Trophoblast cell (in vitro differentiated cells and primary cell): ENCODE measurements at regions not wholly inside any gene's neighbourhood (a gene's known extent, or its start where the extent isn't known, plus 50 kb on each side); places are given as distances from the start of the nearest gene placed in this dataset.

Experiments used
- DNase-seq, 2 donors: peaks; one replicate each; pipeline ENCODE4 v3.0.0-alpha.2; 2016
- H2AFZ ChIP-seq: 2 replicates; pipeline ENCODE4 v1.6.1; 2013; ENCODE audit warnings: low read length, moderate library complexity, mild to moderate bottlenecking; ENCODE audit not compliant: insufficient read depth, poor library complexity
- H2AK5ac ChIP-seq: 2 replicates; pipeline ENCODE4 v1.6.1; 2013; ENCODE audit warnings: mild to moderate bottlenecking, low read length
- H2BK120ac ChIP-seq: 2 replicates; pipeline ENCODE4 v1.6.1; 2013; ENCODE audit warnings: low read length, mild to moderate bottlenecking, moderate library complexity; ENCODE audit not compliant: insufficient read depth, poor library complexity
- H2BK12ac ChIP-seq: 2 replicates; pipeline ENCODE4 v1.6.1; 2013; ENCODE audit warnings: mild to moderate bottlenecking, low read length, moderate library complexity
- H2BK5ac ChIP-seq: 2 replicates; pipeline ENCODE4 v1.6.1; 2013; ENCODE audit warnings: low read length, low read depth, moderate library complexity, mild to moderate bottlenecking; ENCODE audit not compliant: poor library complexity
- H3K14ac ChIP-seq: 2 replicates; pipeline ENCODE4 v1.6.1; 2013; ENCODE audit warnings: mild to moderate bottlenecking, low read length
- H3K18ac ChIP-seq: 2 replicates; pipeline ENCODE4 v1.6.1; 2013; ENCODE audit warnings: mild to moderate bottlenecking, low read length
- H3K23ac ChIP-seq: 2 replicates; pipeline ENCODE4 v1.6.1; 2013; ENCODE audit warnings: low read length
- H3K27ac ChIP-seq: 2 replicates; pipeline ENCODE4 v1.5.1; 2013; ENCODE audit warnings: low read depth, mild to moderate bottlenecking, inconsistent platforms, low read length, moderate library complexity
- H3K27me3 ChIP-seq: 2 replicates; pipeline ENCODE4 v1.6.1; 2013; ENCODE audit warnings: inconsistent platforms, mild to moderate bottlenecking, low read length, moderate library complexity; ENCODE audit not compliant: insufficient read depth
- H3K36me3 ChIP-seq, 2 experiments: 1 replicate in 1 of 2; 2 replicates in 1 of 2; pipeline ENCODE4 v1.6.1; 2013; ENCODE audit warnings: low read length in 2 of 2, mild to moderate bottlenecking in 2 of 2, moderate library complexity in 1 of 2; ENCODE audit not compliant: insufficient read depth in 2 of 2, control insufficient read depth in 1 of 2
- H3K4ac ChIP-seq: 2 replicates; pipeline ENCODE4 v1.6.1; 2013; ENCODE audit warnings: low read depth, mild to moderate bottlenecking, low read length, moderate library complexity
- H3K4me1 ChIP-seq, 2 experiments: 1 replicate in 1 of 2; 2 replicates in 1 of 2; pipeline ENCODE4 v1.6.1; 2013; ENCODE audit warnings: low read length in 2 of 2, mild to moderate bottlenecking in 2 of 2, moderate library complexity in 1 of 2; ENCODE audit not compliant: insufficient read depth in 2 of 2, control insufficient read depth in 1 of 2
- H3K4me2 ChIP-seq: 2 replicates; pipeline ENCODE4 v1.6.1; 2013; ENCODE audit warnings: inconsistent platforms, mild to moderate bottlenecking, low read length, moderate library complexity
- H3K4me3 ChIP-seq: 2 replicates; pipeline ENCODE4 v1.5.1; 2013; ENCODE audit warnings: mild to moderate bottlenecking, low read depth, low read length, inconsistent platforms
- H3K79me1 ChIP-seq: one replicate; pipeline ENCODE4 v1.6.1; 2013; ENCODE audit warnings: low read length
- H3K79me2 ChIP-seq: 2 replicates; pipeline ENCODE4 v1.6.1; 2013; ENCODE audit warnings: low read length, mild to moderate bottlenecking; ENCODE audit not compliant: control insufficient read depth, insufficient read depth, poor library complexity
- H3K9ac ChIP-seq: 2 replicates; pipeline ENCODE4 v1.6.1; 2013; ENCODE audit warnings: mild to moderate bottlenecking, low read length
- H3K9me3 ChIP-seq: 2 replicates; pipeline ENCODE4 v1.6.1; 2013; ENCODE audit warnings: low read depth, mild to moderate bottlenecking, control low read depth, inconsistent platforms, low read length; ENCODE audit not compliant: insufficient read depth
- H4K12ac ChIP-seq: 2 replicates; pipeline ENCODE4 v1.6.1; 2013; ENCODE audit warnings: low read depth, mild to moderate bottlenecking, low read length, moderate library complexity
- H4K8ac ChIP-seq: 2 replicates; pipeline ENCODE4 v1.6.1; 2013; ENCODE audit warnings: low read depth, mild to moderate bottlenecking, low read length, moderate library complexity
- H4K91ac ChIP-seq: one replicate; pipeline ENCODE4 v1.6.1; 2013; ENCODE audit warnings: low read depth, mild to moderate bottlenecking, low read length, moderate library complexity
- WGBS: extraction: QIAGEN DNeasy Blood & Tissue Kit; methylation state at CpG from one replicate; pipeline ENCODE4 v1.1.7; 2013; ENCODE audit warnings: missing lambda C conversion rate; ENCODE audit not compliant: insufficient read length, insufficient coverage; ENCODE audit errors: extremely low coverage; 5-methylcytosine and 5-hydroxymethylcytosine counted together

- no peak overlapping the region for H3K9ac ChIP-seq
These were observed 74.5 kb downstream of the EDN1 start for GRCh38 chr6:12364621-12365020.

GRCh38 chr6:12366731-12367130 lies 76.6 kb downstream of the EDN1 start:
- H2BK120ac ChIP-seq, result no peak overlapping the region
- H3K79me1 ChIP-seq, result peaks cover 2% of the 10 kb centered on the region
- no CpG with 5 or more reads among the region's 5 CpGs for WGBS
- no peak for DNase-seq
- H4K8ac ChIP-seq, result no peak overlapping the region
- no peak overlapping the region for H3K18ac ChIP-seq
- H3K9me3 ChIP-seq, result no peaks in the 10 kb centered on the region
- no peak overlapping the region for H3K27ac ChIP-seq
- H3K23ac ChIP-seq, result no peak overlapping the region
- peaks cover 8 to 15% of the 10 kb centered on the region in 2 experiments for H3K4me1 ChIP-seq
- no peaks in the 10 kb centered on the region for H3K79me2 ChIP-seq
- H4K12ac ChIP-seq, result no peak overlapping the region
- H3K27me3 ChIP-seq, result no peaks in the 10 kb centered on the region
- no peak overlapping the region for H2BK12ac ChIP-seq
- no peak overlapping the region for H3K4me3 ChIP-seq
- H4K91ac ChIP-seq, result no peak overlapping the region
- no peak overlapping the region for H3K9ac ChIP-seq
- H2AK5ac ChIP-seq, result no peak overlapping the region
- H2BK5ac ChIP-seq, result no peak overlapping the region
- H3K14ac ChIP-seq, result no peak overlapping the region
- H2AFZ ChIP-seq, result no peak overlapping the region
- H3K36me3 ChIP-seq, result no peaks in the 10 kb centered on the region
- no peak overlapping the region for H3K4me2 ChIP-seq
- no peak overlapping the region for H3K4ac ChIP-seq

More at GRCh38 chr6:12364621-12365020, 74.5 kb downstream of the EDN1 start:
- Histone ChIP-seq H3K23ac (no peak overlapping the region), H3K4me3 (no peak overlapping the region), H3K27ac (no peak overlapping the region), H4K8ac (no peak overlapping the region), H4K91ac (no peak overlapping the region), H3K79me1 (peaks cover 2% of the 10 kb centered on the region), H2AFZ (no peak overlapping the region), H3K14ac (no peak overlapping the region), H3K36me3 (no peaks in the 10 kb centered on the region), H4K12ac (no peak overlapping the region), H2BK120ac (no peak overlapping the region), H2BK5ac (no peak overlapping the region), H2AK5ac (no peak overlapping the region), H2BK12ac (no peak overlapping the region), H3K4me2 (no peak overlapping the region), H3K27me3 (no peaks in the 10 kb centered on the region), H3K79me2 (no peaks in the 10 kb centered on the region), H3K4ac (no peak overlapping the region), H3K9me3 (no peaks in the 10 kb centered on the region), H3K4me1 (peaks cover 4 to 9% of the 10 kb centered on the region in 2 experiments), H3K18ac (no peak overlapping the region)
- DNase-seq, result no peak
- WGBS, result no CpG with 5 or more reads among the region's 1 CpG

- no peak overlapping the region for H3K4me3 ChIP-seq
- no peak overlapping the region for H4K91ac ChIP-seq
- H3K9me3 ChIP-seq, result no peaks in the 10 kb centered on the region
- no peak overlapping the region for H2BK120ac ChIP-seq
- no peaks in the 10 kb centered on the region for H3K79me2 ChIP-seq
- no peak overlapping the region for H2BK5ac ChIP-seq
- no CpG with 5 or more reads among the region's 1 CpG for WGBS
- no peak overlapping the region for H3K4me2 ChIP-seq
- no peak overlapping the region for H4K8ac ChIP-seq
- H3K79me1 ChIP-seq, result peaks cover 2% of the 10 kb centered on the region
- H4K12ac ChIP-seq, result no peak overlapping the region
- no peak overlapping the region for H3K27ac ChIP-seq
- no peak overlapping the region for H3K18ac ChIP-seq
- H3K14ac ChIP-seq, result no peak overlapping the region
- H3K23ac ChIP-seq, result no peak overlapping the region
- no peak overlapping the region for H3K9ac ChIP-seq
- no peak for DNase-seq
- H2BK12ac ChIP-seq, result no peak overlapping the region
- no peak overlapping the region for H3K4ac ChIP-seq
- no peaks in the 10 kb centered on the region for H3K36me3 ChIP-seq
- H2AFZ ChIP-seq, result no peak overlapping the region
- H3K4me1 ChIP-seq, result peaks cover 8 to 15% of the 10 kb centered on the region in 2 experiments
- H2AK5ac ChIP-seq, result no peak overlapping the region
- no peaks in the 10 kb centered on the region for H3K27me3 ChIP-seq
These were observed 77.3 kb downstream of the EDN1 start for GRCh38 chr6:12367412-12367811.

- no peak overlapping the region for H3K4ac ChIP-seq
- WGBS, result no CpG with 5 or more reads among the region's 1 CpG
- peaks cover 8 to 15% of the 10 kb centered on the region in 2 experiments for H3K4me1 ChIP-seq
- H3K36me3 ChIP-seq, result no peaks in the 10 kb centered on the region
- H3K9me3 ChIP-seq, result no peaks in the 10 kb centered on the region
- H2BK12ac ChIP-seq, result no peak overlapping the region
- no peak overlapping the region for H4K12ac ChIP-seq
- no peaks in the 10 kb centered on the region for H3K79me2 ChIP-seq
- H3K79me1 ChIP-seq, result peaks cover 2% of the 10 kb centered on the region
- H3K4me3 ChIP-seq, result no peak overlapping the region
- H2BK120ac ChIP-seq, result no peak overlapping the region
- H3K4me2 ChIP-seq, result no peak overlapping the region
- H3K18ac ChIP-seq, result no peak overlapping the region
- DNase-seq, result no peak
- no peak overlapping the region for H2BK5ac ChIP-seq
- no peak overlapping the region for H4K8ac ChIP-seq
- no peak overlapping the region for H3K9ac ChIP-seq
- H3K14ac ChIP-seq, result no peak overlapping the region
- H3K27ac ChIP-seq, result no peak overlapping the region
- no peak overlapping the region for H3K23ac ChIP-seq
- no peak overlapping the region for H4K91ac ChIP-seq
- no peak overlapping the region for H2AFZ ChIP-seq
- H2AK5ac ChIP-seq, result no peak overlapping the region
- no peaks in the 10 kb centered on the region for H3K27me3 ChIP-seq
These were observed 79.2 kb downstream of the EDN1 start for GRCh38 chr6:12369355-12369754.
